Loucy (cell line): ENCODE measurements at regions not wholly inside any gene's neighbourhood (a gene's known extent, or its start where the extent isn't known, plus 50 kb on each side); places are given as distances from the start of the nearest gene placed in this dataset.

ENCODE experiments used
- H2AFZ ChIP-seq: fragments of 200-600 bp; sonication (generic); 2 replicates; pipeline ENCODE4 v1.6.0; 2016; ENCODE audit warnings: antibody characterized with exemption, mild to moderate bottlenecking, low read length, moderate library complexity
- H3F3A ChIP-seq: fragments of 200-600 bp; 2 replicates; pipeline ENCODE4 v1.6.0; 2016; ENCODE audit warnings: antibody characterized with exemption, low read depth, mild to moderate bottlenecking
- H3K27me3 ChIP-seq: fragments of 200-600 bp; sonication (generic); 2 replicates; pipeline ENCODE4 v1.6.1; 2014; ENCODE audit warnings: low read length, mild to moderate bottlenecking; ENCODE audit not compliant: insufficient read depth, poor library complexity, severe bottlenecking
- H3K36me3 ChIP-seq: fragments of 200-600 bp; sonication (generic); 2 replicates; pipeline ENCODE4 v1.6.1; 2016; ENCODE audit warnings: low read length; ENCODE audit not compliant: insufficient read depth
- H3K4me1 ChIP-seq: fragments of 200-600 bp; sonication (generic); 2 replicates; pipeline ENCODE4 v1.5.1; 2014; ENCODE audit warnings: low read length, mild to moderate bottlenecking; ENCODE audit not compliant: insufficient read depth, poor library complexity, severe bottlenecking
- H3K4me2 ChIP-seq: fragments of 200-600 bp; sonication (generic); 2 replicates; pipeline ENCODE4 v1.6.0; 2014; ENCODE audit warnings: antibody characterized with exemption, low read length, low read depth, mild to moderate bottlenecking; ENCODE audit not compliant: poor library complexity, severe bottlenecking
- H3K4me3 ChIP-seq: fragments of 200-600 bp; sonication (generic); 2 replicates; pipeline ENCODE4 v1.5.1; 2014; ENCODE audit warnings: low read length, mild to moderate bottlenecking, mixed read lengths; ENCODE audit not compliant: poor library complexity, severe bottlenecking
- H3K79me2 ChIP-seq: fragments of 200-600 bp; sonication (generic); 2 replicates; pipeline ENCODE4 v1.6.1; 2014; ENCODE audit warnings: low read length; ENCODE audit not compliant: insufficient read depth
- H3K9ac ChIP-seq: fragments of 200-600 bp; sonication (generic); 2 replicates; pipeline ENCODE4 v1.6.0; 2014; ENCODE audit warnings: mild to moderate bottlenecking, low read depth, low read length, moderate library complexity; ENCODE audit not compliant: poor library complexity, severe bottlenecking
- H3K9me2 ChIP-seq: fragments of 200-600 bp; sonication (generic); replicated peaks from 2 replicates; pipeline ENCODE4 v1.6.1; 2016; ENCODE audit warnings: low read depth, low read length, mixed read lengths
- H3K9me3 ChIP-seq: fragments of 200-600 bp; sonication (generic); 2 replicates; pipeline ENCODE4 v1.6.1; 2014; ENCODE audit warnings: mild to moderate bottlenecking, antibody characterized with exemption, low read length, low read depth; ENCODE audit not compliant: insufficient read depth
- H4K20me1 ChIP-seq: fragments of 200-600 bp; sonication (generic); 2 replicates; pipeline ENCODE4 v1.6.0; 2014; ENCODE audit warnings: antibody characterized with exemption, low read length, mild to moderate bottlenecking; ENCODE audit not compliant: insufficient read depth, poor library complexity, severe bottlenecking
- EZH2phosphoT487 ChIP-seq: fragments of 200-600 bp; IDR thresholded peaks from 2 replicates; pipeline ENCODE4 v1.6.1; 2018; ENCODE audit warnings: antibody characterized with exemption, mild to moderate bottlenecking, moderate library complexity, borderline replicate concordance
- TF ChIP-seq, protein P1 (sequence below): fragments of 200-600 bp; sonication (generic); conservative IDR thresholded peaks from 2 replicates; pipeline ENCODE4 v1.5.1; 2014; ENCODE audit warnings: mild to moderate bottlenecking, antibody characterized with exemption, low read length

DNA sequence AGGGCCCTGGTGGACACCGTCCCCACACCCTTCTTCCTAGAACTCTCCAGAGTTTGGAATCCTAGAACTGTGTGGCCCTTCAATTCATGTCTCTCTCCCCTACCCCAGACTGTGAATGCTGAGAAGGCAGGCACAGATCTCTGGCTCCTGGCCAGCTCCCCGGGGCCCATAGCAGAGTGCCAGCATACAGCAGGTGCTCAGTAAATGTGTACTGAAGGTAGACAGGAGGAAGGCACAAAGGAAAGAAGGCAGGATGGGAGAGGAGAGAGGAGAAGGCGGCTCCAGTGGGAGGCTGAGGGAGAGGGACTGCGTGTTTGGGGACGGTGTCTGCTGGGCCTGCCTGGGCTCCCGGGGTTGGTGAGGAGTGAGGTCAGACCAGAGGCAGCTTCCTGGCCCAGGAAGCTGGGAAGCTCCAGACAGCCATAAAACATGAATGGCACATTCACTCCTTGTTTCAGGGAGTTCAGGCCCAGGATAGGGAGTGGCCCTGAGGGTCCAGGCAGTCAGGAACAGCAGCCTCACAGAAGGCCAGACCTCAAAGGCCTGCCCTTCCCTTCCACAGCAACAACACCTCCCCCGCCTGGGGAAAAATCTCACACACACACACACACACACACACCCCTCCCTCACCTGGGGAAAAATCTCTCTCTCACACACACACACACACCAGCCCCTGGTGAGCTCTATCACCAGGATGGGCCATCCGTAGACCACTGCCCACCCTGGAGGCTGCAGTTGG lies 137.1 kb upstream of the PRR20G start:
- no peaks in the 10 kb centered on the region for H3K9me3 ChIP-seq
- H3F3A ChIP-seq = no peaks in the 10 kb centered on the region
- H3K36me3 ChIP-seq = no peaks in the 10 kb centered on the region
- TF ChIP-seq, protein P1, sequence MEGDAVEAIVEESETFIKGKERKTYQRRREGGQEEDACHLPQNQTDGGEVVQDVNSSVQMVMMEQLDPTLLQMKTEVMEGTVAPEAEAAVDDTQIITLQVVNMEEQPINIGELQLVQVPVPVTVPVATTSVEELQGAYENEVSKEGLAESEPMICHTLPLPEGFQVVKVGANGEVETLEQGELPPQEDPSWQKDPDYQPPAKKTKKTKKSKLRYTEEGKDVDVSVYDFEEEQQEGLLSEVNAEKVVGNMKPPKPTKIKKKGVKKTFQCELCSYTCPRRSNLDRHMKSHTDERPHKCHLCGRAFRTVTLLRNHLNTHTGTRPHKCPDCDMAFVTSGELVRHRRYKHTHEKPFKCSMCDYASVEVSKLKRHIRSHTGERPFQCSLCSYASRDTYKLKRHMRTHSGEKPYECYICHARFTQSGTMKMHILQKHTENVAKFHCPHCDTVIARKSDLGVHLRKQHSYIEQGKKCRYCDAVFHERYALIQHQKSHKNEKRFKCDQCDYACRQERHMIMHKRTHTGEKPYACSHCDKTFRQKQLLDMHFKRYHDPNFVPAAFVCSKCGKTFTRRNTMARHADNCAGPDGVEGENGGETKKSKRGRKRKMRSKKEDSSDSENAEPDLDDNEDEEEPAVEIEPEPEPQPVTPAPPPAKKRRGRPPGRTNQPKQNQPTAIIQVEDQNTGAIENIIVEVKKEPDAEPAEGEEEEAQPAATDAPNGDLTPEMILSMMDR = no peak
- no peak for TF ChIP-seq EZH2phosphoT487
- no peaks in the 10 kb centered on the region for H3K4me1 ChIP-seq
- no peak overlapping the region for H3K4me2 ChIP-seq
- H3K27me3 ChIP-seq = no peaks in the 10 kb centered on the region
- no peak overlapping the region for H3K4me3 ChIP-seq
- H3K9me2 ChIP-seq = no peaks in the 10 kb centered on the region
- H3K79me2 ChIP-seq = no peaks in the 10 kb centered on the region
- no peak overlapping the region for H2AFZ ChIP-seq
- no peak overlapping the region for H3K9ac ChIP-seq
- no peaks in the 10 kb centered on the region for H4K20me1 ChIP-seq

DNA sequence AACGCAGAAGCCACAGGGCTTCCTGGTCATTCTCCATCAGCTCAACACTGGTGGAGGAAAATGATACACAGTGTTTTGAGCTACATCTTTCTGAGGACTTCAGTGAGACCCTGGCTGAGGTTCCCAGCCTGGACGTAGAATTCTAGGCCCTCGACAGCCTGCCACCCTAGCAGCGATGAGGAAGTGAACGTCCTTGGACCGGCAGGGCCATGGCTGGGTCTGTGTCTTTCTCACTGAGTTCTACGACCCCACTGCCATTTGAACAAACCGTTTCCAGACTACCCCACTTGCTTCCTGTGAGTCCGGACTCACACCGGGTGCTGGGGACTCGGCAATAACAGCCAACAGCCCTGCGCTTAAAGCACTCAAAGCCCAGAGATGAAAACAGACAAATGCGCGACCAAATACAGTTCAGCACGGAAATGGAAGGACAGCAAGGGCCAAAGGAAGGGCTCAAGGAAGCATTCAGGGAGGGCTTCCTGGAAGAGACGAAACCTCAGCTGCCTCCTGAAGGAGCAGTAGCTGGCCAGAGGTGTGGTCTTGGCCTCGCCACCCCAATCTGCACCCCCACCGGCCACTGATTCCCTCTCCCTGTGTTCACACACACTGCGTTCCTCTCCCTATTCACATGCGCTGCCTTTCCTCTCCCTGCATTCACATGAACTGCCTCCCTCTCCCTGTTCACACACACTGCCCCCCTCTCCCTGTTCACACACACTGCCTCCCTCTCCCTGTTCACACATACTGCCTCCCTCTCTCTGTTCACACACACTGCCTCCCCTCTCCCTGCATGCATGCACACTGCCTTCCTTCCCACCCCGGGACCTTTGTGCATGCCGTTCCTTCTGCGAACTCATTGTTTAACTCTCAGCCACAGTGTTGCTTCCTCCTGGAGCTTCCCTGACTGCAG lies 136.3 kb upstream of the PRR20G start:
- TF ChIP-seq, protein P1 = no peak
- no peak for TF ChIP-seq EZH2phosphoT487
- Histone ChIP-seq H3K27me3 (no peaks in the 10 kb centered on the region), H3K4me2 (no peak overlapping the region), H3K4me1 (no peaks in the 10 kb centered on the region), H3K79me2 (no peaks in the 10 kb centered on the region), H3K36me3 (no peaks in the 10 kb centered on the region), H4K20me1 (no peaks in the 10 kb centered on the region), H3K9me2 (no peaks in the 10 kb centered on the region), H3K9me3 (no peaks in the 10 kb centered on the region), H3F3A (no peaks in the 10 kb centered on the region), H3K4me3 (no peak overlapping the region), H3K9ac (no peak overlapping the region), H2AFZ (no peak overlapping the region)

DNA sequence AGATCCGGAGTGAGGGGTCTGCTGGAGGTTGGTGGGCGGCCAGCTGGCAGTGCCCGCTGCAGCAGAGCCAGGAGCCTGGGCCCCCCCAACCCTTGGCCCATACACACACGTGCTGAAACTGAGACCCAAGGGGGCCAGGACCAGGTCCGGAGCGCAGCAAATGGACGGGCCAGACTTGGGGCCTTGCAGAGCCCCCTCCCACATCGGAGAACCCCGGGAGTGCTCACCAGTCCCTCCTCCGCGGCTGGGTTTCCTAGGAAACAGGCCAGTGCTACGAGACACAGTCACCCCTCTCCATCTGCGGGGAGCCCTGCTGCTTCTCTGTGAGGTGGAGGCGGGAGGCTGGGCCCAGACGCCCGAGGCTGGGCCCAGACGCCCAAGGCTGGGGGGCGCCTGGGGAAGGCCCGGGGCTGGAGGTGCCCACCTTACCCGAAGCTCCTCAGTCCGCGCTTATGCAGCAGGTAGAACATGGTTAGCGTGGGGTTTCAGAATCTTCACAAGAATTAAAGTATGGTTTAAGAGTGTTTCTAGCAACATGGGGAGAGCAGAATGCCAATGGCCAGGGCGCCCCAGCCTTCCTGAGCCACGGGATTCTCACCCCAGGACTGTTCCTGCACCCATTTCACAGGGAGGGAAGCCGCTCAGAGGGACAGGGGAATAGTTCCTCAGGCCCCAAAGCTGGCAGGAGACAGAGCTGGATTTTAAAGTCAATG lies 135.0 kb upstream of the PRR20G start:
- Histone ChIP-seq H3K4me1 (no peaks in the 10 kb centered on the region), H2AFZ (no peak overlapping the region), H3K9me2 (no peaks in the 10 kb centered on the region), H3K4me2 (no peak overlapping the region), H3K36me3 (no peaks in the 10 kb centered on the region), H3K9me3 (no peaks in the 10 kb centered on the region), H3K79me2 (no peaks in the 10 kb centered on the region), H3K9ac (no peak overlapping the region), H3F3A (no peaks in the 10 kb centered on the region), H3K27me3 (no peaks in the 10 kb centered on the region), H4K20me1 (no peaks in the 10 kb centered on the region), H3K4me3 (no peak overlapping the region)
- TF ChIP-seq, protein P1 = no peak
- no peak for TF ChIP-seq EZH2phosphoT487
